Kidney glomerular epithelial cell (primary cell): ENCODE measurements at regions not wholly inside any gene's neighbourhood (a gene's known extent, or its start where the extent isn't known, plus 50 kb on each side); places are given as distances from the start of the nearest gene placed in this dataset.

Experiments
- DNase-seq: peaks from one replicate; lab custom pipeline; 2025; lab: John Stamatoyannopoulos, UW

DNA sequence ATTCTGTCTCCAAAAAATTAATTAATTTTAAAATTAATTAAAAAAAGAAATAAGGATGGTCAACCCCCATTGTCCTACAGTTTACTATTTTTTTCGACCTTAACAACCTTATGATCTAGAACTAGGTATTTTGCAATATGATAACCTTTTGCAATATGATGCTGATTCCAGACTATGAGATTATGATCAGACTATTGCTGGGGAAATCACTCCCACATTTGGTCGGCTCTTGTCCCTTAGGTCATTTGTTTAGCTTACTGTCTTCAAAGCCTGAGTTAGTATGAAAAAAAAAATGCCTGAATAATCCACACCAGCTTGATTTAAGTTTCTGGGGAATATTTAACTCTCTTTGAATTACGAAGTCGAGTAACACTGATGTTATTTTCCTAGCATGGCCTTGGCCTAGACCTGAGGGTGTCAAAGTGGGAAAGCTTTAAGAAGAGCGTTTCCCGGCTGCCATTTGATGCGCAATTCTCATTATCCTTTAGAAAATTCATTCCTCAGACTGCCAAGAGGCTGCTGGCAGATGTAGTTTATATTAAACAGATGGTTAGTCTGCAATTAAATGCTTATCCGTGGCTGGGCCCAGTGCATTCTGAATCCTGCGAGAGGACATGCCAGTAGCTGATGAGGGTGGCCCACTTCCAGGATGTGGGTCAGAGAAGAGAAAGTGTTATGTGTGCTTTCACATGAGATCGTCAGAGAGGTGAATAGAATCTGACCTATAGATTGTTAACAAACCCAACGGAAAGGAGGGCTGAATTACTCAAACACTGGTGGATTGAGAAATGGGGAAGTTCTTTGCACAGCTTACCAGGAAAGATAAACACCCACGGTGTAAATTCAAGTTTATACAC lies 496.0 kb upstream of the THBS1 start:
- no peak for DNase-seq

DNA sequence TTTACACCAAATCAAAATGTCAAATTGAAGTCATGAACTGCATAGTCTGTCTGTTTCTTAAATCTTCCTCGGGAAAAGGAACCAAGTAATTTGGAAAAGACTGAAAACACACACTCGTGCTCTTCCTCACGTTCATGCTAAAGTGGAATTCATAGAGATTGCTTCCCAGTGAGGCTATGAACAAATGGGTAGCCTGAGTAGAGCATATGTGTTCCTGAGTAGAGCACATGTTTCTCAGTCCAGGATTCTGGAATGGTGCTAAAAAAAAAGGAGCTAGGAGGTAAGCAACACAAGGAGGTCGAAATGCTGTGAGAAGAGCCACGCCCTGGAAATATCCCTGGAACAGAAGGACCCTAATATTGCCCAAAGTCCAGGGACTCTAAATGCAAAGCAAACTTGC lies 494.2 kb upstream of the THBS1 start:
- DNase-seq: no peak

DNA sequence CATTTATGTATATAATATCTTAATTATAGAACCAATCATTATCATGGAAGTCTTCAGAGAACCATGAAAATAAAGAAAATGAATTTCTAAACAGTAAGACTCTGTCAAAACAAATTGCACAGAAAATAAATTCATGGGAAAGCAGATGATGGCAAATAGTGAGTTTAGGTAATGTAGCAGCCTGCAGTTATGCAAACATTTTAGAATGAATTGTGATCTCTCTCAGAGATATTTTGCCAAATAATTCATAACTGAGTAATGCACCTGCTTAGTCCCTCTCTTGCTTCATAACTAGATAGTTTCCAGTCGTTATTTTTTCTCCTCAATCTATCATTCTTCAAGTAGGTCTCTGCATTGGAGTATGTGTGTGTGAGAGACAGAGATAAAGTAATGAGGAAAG lies 492.7 kb upstream of the THBS1 start:
- no peak for DNase-seq

DNA sequence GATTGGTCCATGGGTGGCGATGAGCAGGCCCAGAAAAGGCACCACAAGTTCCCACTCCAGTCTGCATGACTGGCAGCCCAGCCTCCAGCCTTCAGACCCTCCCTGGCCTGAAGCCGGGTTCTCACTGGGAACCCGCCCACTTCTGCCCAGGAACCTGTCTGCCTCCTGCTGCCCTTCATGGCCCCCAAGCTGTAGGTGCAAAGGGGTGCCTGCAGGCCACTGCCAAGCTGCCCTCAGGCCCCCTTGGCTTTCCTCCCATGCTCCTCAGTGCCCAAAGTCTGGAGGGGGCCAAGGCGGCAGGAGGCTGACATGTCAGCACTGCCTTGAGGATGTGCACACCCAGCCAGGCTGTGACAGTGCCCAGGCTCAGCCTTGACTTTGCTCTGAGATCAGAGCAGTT lies 488.5 kb upstream of the THBS1 start:
- DNase-seq: no peak

DNA sequence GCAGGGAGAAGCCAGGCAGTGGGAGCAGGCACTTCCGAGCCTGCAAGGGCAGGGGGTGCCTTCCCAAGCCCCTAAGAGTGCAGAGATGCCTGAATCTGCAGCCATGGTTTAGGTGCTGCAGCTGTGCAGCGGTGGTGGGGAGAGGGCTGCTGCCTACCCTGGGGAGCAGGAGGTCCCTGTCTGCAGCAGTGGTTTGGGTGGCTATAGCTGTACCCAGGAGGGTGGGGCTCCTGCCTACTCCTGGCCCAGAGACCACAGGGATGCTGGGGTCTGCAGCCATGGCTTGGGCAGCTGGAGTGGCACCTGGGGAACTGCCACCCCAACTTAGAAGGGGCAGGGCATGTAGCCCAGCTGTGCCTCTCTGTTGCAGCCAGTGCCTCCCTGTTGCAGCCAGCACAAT lies 488.1 kb upstream of the THBS1 start:
- no peak for DNase-seq

DNA sequence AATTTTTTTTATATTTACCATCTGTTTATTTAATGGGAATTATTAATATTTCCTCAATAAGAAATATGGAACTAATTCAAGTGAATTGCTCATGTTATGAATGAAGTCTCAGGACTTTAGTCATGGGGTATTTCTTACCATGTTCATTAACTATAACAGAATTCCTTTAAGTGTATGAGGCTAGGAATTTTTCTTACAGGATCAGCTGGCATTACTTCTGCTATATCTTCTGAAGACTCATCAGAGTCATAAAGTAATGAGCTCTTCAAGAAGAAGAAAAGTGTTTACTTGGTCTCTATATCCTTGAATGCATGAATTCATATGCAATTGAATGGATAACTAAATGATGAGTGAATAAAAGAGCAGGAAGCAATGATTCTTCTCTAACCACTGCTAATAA lies 486.8 kb upstream of the THBS1 start:
- peak; percentile 54 for DNase-seq

DNA sequence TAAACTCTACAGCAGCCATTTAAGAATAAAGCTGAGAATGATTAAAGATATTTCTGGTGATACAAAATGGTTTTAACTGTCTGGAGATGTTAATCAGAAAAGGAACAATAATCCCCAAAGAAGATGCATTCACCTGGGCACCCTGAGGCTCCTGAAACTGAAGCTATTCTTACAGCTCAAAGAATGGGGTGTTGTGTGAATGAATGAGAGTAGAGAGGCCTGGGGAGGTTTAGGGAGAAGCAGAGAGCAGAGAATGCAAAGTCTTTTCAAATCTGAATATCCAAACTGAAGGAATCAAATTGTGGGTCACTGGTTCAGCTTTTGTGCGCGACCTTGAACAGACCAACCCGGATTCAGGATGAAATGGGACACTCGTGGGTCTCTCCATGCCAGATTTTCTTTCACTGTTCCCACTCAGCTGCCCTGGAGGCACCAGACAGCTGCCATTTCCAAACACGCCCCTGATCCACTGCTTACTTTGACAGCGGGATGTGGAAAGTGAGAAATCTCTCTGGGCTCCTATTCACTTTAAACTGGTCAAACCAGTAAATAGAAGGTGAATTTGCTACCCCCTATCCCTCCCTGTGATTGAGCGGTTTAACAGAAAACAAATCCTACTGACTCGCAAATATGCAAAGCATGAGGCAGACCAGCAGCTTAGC lies 485.5 kb upstream of the THBS1 start:
- DNase-seq: no peak

DNA sequence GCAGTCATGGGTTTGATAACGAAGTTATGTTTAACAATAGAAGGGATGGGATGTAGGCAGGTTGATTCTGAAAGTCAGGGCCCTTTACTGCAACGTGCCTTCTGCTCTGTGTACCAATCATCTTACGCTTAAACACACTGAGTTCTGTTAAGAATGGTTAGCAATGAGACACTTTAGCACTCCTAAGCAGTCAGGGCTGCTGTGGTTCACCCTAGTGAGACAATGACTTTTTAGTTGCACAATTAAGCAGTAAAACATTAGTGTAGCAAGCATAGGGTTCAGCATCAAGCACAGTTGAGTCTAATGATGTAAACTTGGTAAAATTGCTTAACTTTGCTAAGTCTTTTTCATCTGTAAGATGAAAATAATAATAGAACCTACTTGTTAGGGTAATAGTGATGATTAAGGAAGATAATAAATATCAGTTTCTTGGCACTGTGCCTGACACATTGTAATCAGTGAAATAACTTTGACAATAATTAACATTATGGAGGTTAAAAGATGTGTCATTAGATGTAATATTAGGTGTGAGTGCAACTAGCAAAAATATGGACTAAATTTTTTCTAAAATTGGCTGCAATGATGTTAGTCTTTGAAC lies 484.2 kb upstream of the THBS1 start:
- DNase-seq: peak; percentile 22

DNA sequence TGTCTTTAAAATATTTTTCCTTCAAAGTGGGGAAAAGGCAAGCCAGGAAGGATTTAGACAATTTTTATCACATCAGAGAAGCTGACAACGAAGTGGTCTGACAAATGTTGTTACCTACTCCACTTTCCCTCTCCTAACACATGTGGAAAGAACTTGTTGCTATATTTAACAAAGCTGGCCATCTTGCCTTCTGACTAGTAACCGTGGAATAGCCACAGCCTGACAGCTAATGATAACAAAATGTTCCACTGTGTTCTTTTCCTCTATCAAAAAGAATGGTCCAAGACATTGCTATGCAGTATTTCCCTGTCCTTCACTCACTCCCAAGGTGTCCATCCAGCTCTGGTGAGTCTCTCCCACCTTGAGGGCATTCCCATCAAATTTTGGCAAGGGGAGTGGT lies 481.4 kb upstream of the THBS1 start:
- DNase-seq: no peak

DNA sequence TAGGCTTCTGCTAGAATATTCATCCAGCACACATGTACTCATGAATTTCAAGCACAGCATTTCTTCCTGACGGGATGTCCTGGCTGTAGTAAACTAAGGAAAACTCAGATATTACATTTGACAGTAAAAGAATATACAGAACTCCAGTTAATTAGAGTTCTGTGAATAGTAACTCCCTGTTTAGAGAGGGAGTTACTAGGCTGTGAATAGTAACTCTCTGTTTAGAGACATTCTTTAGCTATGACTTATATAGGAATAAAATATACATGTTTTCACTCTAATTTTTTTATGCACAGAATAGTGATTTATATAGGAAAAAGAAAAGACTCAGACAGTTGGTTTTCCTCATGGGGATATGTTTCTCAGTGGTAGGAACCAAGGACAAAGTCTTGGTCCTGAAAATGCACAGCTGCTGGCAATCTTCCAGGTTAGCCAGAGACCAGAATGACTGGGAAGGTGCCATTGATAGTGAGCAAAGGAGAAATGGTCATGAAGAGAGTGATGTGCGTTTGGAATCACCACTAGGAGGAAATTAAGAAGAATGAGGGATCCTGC lies 480.7 kb upstream of the THBS1 start:
- DNase-seq: no peak

DNA sequence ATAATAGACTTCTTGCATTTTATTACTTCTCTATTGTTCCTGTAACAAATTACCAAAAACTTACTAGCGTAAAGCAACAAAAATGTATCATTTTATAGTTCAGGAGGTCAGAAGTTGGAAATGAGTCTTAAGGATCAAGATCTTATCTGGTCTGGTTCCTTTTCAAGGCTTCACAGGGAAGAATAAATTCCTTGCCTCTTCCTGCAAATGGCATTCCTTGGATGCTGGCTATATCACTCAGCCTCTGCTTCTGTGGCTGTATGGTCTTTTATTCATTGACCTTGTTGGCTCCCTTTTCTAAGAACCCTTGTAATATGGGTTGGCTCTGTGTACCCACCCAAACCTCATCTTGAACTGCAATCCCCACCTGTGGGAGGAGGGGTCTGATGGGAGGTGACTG lies 478.4 kb upstream of the THBS1 start:
- no peak for DNase-seq

DNA sequence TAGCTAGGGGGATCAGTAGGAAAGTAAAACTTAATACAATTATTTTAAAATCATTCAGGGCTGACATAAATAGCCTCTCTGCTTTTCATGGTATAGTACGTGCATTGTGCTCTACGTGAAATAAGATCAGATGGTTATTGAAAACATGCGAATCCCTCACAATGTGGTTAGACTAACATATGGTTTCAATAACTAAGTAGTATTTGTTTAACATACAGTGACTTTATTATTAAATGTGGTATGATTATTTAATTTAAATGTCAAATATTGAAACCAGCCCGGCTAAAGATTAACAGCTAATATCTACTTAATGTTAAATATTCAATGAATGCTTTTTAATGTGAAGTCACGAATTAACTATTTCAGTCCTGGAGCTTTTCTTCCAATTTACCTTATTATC lies 473.9 kb upstream of the THBS1 start:
- no peak for DNase-seq

DNA sequence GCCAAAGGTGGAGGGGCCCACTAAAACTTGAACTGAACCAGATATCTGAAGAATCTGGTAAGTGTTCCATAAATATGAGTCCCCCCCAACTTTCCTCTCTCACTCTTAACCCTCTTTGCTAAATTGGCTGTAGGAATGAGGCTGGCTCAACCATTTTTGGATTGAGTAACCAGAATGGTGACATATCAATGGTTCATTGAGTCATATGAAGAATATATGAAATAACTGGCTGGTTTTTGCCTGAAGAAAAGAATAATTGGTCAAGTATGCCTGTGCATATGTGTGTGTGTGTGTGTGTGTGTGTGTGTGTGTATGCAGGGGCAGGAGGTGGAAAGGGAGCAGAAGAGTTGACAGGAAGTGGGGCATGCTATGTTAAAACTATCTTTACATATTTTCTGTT lies 472.9 kb upstream of the THBS1 start:
- no peak for DNase-seq

DNA sequence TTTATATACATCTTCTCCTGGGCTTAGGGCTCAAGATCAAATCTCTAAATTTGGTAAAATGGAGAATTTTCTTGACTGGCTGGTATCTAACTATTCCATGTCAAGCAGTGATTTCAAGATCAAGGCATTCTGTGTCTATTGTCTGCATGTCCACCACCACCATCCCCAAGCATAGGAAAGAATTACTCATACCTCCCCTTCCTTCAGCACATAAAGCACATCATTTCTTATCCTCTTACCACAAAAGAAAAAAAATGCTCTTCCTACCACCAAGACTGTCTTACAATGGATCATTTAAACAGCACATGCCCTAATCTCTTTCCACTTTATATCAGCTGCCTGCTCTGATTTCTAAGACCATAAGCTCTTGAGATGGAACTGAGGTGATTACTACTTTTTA lies 470.5 kb upstream of the THBS1 start:
- no peak for DNase-seq

DNA sequence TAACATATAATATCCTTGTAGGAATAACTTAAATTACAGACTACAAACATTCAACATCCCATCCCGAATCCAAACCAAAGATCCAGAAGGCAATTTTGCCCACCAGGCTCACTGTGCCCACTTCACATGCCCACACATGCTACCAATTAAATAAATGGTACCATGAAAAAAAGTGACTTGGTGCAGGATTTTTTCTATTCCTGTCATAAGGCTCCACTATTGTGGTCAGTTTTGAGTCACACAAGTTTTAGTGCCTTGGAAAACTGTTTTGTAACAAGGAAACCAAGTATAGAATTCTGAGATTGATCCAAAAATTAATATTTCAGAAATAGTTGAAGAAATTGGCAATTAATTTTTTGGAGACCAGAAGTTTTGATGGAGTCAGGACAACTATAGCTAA lies 470.1 kb upstream of the THBS1 start:
- no peak for DNase-seq

DNA sequence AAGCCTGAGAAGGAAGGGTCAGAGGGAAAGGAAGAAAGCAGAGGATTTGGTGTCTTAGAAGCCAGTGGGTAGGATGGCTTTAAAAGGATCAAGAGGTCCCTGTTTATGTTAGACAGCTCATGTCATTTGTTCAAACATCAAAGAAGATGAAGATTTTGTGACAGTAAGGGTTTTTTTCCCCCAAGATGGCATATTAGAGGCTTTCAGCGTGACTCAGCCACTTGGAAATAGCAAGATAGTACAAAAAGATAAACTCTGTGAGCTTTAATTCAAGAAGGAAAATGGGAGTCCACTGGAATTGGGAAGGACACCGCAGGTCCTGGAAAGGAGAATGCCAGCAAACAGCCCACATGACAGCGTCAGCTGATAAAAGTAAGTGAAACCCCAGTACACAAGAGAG lies 467.1 kb upstream of the THBS1 start:
- no peak for DNase-seq

DNA sequence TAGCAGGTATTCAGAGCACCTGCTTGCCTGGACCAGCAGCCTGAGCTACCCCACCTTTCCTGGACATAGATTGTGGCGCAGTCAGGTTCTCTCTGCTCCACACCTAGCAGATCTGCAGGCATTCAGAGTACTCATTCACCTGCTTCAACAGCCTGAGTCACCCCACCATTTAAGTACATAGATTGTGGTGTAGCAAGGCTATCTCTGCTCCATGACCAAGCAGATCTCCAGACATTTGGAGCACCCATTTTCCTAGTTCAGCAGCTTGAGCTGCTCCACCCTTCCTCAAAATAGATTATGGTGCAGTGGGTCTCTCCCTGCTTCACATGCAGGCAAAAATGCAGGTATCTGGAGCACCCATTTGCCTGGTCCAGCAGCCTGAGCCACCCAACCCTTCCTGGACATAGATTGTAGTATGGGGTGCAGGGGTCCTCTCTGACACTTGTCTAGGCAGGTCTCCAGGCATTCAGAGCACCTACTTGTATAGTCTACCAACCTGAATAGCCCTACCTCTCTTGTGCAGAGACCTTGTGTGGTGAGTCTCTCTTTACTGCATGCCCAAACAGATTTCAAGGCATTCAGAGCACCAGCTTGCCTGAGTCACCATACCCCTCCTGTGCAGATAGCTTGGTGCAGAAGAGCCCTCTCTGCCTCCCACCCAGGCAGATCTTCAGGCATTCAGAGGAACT lies 466.0 kb upstream of the THBS1 start:
- no peak for DNase-seq

DNA sequence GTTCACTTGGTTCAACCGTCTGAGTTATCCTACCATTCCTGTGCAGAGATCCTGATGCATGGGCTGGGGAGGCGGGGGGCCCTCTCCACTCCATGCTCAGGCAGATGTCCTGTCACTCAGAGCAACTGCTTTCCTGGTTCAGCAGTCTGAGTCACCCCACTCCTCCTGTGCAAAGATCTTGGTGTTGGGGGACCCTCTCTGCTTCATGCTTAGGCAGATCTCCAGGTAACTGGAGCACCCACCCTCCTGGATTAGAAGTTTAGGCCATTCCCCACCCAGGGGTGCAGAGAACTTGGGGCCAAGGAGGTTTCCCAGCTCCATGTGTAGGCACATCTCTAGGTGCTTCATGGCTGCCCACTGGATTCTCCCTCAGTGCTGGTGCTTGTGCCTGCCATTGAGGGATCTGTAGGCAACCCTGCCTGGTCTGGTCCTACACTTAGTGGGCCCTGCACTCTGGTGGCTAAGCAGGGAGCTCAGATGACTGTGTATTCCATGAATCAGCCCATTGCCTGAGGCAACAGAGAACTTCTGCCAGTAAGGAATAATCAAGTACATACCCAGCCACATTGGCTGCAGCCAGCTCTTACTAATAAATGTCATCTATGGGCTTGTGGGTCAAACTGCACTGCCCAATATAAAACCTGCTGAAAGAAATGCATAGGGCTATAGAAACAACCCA lies 465.4 kb upstream of the THBS1 start:
- DNase-seq: no peak

DNA sequence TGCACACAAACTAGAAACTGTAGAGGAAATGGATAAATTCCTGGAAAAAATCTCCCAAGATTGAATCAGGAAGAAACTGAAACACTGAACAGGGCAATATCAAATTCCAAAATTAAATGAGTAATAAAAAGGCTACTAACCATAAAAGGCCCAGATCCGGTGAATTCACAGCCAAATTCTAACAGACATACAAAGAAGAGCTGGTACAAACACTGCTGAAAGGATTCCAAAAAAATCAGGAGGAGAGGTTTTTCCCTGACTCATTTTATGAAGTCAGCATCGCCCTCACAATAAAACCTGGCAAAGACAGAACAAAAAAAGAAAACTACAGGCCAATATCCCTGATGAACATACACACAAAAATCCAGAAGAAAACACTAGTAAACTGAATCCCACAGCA lies 462.4 kb upstream of the THBS1 start:
- peak; percentile 34 for DNase-seq

DNA sequence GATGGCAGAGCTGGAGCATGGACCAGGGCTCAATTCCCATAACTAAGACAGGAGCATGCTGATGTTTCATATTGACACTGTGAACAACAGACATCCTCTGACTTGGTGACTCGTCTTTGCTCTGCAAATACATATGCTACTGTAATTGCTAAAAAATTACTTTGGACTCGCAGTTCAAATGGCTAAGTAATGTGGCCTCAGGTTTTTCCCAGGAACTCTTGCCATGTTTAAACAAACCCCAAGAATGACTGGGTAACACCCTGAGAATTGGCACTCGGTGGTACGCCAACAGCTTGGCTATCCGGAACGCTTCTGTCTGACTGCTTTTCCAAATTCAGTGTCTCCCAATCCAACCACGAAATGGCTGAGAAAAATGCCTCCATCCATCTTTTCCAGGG lies 456.7 kb upstream of the THBS1 start:
- no peak for DNase-seq

DNA sequence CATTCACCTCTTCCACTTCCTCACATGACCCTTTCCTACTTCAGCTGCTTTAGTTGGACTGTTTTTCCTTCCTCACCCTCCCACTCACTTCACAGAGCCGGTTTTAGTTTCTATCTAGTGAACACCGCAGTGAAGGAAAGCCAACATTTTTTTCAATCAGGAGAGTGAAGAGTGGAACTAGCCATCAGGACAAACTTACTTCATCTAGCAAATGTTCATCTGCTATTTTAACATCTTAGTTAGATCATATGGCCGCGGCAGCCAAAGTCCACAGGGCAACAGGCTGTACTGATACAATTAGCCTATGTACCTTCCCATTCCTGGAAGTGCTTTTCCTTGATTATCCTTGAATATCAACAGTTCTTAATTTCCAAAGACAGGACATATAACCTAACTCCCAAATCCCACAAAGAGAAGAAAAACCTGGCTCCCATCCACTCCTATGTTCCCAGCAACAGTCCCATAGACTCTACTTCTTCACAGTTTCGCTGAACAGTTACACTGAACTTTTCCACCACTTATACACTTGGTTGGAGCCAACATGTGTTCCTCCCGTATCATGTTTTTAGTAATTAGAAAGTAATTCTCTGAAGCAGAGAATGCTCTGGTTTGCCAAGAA lies 456.2 kb upstream of the THBS1 start:
- no peak for DNase-seq
